Right ventricle myocardium inferior (tissue), 1 donor: ENCODE measurements at regions not wholly inside any gene's neighbourhood (a gene's known extent, or its start where the extent isn't known, plus 50 kb on each side); places are given as distances from the start of the nearest gene placed in this dataset.
A peak's percentile ranks its signal among the peaks of the same experiment; 100 is the strongest.

Experiments
- ATAC-seq: fragments of 200-7000 bp; cut with Tn5 transposase; one replicate; pipeline ENCODE4 v1.9.1; 2020; ENCODE audit warnings: mild to moderate bottlenecking, moderate library complexity
- DNase-seq: peaks from one replicate; pipeline ENCODE4 v3.0.0; 2021; ENCODE audit errors: missing footprints
- intact Hi-C: fragments of 100-400 bp; cut with DNase I; formaldehyde crosslinking; loops from one replicate; pipeline ENCODE4 v1.11.0; 2022
- donor health status: DM: no; HTN: yes; CAD: no; lungs with severe emphysema.

DNA sequence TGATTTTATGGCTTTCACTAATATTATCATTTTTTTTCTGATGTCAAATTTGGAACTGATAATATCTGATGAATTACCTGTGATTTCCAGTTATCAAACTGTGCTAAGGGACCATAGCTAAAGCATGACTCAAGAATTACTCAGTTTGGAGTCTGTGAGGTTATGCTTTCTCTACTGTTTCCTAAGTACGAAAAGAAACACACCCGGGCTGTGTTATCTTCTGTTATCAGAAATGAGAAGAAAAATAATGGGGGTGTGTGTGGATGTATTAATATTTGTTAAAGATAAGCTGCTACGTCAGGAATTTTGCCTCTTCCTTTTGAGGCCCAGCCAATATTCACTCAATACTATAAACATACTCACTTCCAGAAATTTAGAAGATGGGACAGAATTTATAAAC, 1401.9 kb upstream of the FLRT2 start:
- ATAC-seq (no peak), DNase-seq (no peak)
- intact Hi-C loops, result no loop called here

DNA sequence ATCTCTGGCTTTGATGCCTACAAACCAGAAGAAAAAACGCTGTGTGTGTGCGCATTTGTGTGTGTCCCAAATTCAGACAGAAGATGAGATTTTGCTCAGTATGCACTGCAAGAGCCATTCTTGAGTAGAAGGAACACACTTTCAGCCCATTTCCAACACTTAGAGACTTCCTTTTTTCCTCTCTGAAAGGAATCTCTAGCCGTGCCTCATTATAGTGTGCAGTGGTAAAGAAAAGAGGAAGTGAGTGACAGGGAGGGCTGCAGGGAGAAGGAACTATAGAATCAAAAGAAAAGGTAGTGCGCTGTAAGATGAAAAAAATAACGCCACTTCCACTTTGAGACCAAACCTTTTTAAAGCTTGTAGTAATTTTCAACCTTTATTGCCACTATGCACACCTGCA, 1400.9 kb upstream of the FLRT2 start:
- no peak for ATAC-seq
- intact Hi-C loops, result no loop called here
- DNase-seq, result no peak

DNA sequence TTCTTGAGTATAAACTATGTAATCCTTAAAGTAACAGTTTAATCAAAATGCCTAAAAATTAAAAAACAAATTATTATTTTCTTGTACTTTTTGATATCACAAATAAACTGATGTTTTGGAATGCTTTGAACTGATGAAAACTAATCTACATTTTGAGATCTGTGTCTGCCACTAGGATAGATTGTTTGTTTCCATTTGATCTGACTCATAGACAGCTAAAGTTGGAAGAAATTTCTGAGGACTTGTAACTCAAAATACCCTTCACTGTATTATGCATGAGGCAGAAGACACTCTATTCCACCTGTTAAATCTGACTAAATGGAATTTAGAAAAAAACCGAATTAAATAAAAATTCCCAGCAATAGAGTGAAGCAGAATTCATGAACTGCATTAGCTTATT, 1400.0 kb upstream of the FLRT2 start:
- no peak for DNase-seq
- ATAC-seq, result no peak
- intact Hi-C loops, result no loop called here

DNA sequence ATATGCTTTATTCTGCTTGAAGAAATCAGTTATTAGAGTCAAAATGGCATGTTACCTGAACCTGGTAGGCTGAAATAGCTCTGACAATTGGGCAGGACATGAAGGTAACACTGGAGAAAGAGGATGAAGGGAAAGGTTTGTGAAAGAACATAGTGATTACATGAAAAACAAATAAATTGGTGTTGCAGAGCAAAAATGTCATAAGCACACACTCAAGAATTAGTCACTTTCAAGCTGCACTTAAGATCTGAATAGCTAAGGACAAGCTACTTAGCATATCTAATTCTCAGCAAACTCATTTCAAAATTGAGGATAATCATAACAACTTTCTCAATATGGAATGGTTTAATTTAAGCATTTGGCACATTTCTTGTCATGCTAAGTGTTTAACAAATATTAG, 1398.0 kb upstream of the FLRT2 start:
- intact Hi-C loops, result no loop called here
- DNase-seq (no peak), ATAC-seq (no peak)

DNA sequence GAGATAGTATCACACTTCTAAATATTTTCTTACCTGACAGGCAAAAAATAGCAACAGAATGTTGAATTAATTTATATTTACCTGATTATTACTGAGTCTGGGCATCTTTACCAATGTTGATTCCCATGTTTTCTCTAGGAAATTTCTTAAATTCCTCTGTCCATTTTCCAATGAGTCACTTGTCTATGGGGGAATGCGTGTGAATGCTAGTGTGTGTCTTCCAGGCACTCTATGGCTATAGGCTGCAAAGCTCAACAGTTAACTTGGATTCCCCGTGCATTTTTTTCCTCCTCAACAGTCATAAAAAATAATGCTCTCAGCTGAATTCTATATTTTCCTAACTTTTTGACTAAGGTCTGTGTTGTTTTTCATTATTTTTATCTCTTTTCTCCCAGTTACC, 1385.8 kb upstream of the FLRT2 start:
- intact Hi-C loops, result no loop called here
- DNase-seq (no peak), ATAC-seq (no peak)

DNA sequence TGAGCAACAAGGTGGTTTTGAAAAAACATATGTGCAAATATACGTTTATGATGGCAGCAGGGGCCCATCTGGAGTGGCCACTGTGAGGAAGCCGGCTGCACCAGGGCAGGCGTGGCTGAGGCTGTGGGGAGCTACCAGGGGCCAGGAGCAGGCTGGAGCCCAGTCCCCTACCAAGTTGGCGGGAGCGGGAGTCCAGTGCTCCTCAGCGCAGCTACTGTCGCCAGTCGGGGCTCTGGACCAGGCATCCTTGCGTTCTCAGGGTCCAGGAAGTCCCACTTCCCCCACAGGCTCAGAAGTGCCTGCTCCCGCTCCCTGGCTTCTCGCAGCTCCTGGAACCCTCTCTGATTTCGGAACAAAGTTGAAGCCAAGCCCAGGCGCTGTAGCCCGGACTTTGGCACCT, 1377.5 kb upstream of the FLRT2 start:
- no peak for ATAC-seq
- intact Hi-C loops, result no loop called here
- DNase-seq, result no peak

DNA sequence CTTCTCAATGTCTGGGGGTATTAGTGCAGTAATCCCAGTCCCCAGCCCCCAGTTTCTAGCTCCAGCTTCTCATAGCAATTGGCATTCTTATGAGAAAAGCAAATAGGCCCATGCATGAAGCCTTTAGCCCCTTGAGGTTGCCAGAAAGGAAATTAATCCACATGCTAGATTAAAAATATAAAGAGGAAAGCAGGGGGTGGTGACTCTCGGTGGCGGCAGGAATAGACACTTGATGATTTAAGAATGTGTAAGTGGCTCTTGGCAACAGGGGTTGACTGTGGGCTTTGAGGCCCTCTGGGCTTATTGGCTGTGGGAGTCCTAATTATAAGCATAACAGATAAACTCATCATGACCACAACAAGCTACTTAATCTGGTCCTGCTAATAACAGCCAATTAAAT, 1367.3 kb upstream of the FLRT2 start:
- ATAC-seq, result peak; percentile 52
- no peak for DNase-seq
- intact Hi-C loops, result no loop called here

DNA sequence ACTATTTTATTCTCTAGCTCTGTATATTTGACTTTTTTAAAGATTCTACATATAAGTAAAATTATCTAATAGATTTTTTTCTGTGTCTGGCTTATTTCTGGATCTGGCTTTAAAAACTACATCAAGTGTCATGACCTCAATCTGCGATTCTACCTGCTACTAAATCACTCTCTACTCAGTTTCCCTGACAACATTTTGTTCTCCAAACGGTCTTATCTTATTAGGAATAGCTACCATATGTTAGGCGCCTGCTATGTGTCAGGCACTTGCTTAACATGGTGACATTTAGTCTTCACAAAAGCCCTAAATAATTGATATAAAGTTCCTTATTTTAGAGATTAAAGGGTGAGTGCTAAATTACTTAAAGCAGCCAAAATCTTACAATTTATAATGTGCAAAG, 1362.9 kb upstream of the FLRT2 start:
- ATAC-seq (no peak), DNase-seq (no peak)
- intact Hi-C loops, result no loop called here

DNA sequence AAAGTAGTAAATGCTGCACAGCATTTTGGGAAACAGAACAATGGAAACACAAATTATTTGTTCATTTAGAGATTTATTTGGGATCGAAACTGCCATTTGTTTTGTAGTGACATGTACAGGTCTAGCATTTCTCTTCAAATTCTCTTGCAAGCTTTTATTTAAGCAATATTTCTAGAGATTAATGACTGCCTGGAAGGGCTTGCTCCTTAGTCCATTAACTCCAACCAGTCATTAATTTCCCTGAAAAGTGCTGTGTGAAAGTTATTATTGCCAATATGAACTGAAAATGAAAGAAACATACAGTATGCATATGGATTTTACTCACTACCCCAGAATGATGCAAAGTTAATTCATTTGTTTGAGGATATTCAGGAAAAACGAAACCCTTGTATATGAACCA, 1349.6 kb upstream of the FLRT2 start:
- intact Hi-C loops, result no loop called here

DNA sequence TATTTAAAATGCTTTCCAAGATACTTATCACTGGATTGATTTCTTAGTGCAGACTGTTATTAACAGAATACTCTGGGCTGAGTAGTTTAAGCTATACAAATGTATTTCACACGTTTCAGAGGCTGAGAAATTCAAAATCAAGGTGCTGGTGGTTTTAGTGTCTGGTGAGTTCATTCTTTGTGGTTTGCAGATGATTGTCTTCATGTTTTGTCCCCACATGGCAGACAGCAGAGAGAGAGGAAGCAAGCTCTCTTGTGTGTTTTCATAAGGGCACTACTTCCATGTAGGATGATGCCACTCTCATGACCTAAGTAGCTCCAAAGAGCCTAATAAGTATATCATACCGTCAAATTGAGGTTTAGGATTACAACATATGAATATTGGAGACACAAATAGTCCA, 1348.9 kb upstream of the FLRT2 start:
- intact Hi-C loops, result no loop called here
- ATAC-seq, result no peak
- no peak for DNase-seq

More for the DNA sequence above, 1349.6 kb upstream of the FLRT2 start:
- DNase-seq (no peak), ATAC-seq (no peak)

DNA sequence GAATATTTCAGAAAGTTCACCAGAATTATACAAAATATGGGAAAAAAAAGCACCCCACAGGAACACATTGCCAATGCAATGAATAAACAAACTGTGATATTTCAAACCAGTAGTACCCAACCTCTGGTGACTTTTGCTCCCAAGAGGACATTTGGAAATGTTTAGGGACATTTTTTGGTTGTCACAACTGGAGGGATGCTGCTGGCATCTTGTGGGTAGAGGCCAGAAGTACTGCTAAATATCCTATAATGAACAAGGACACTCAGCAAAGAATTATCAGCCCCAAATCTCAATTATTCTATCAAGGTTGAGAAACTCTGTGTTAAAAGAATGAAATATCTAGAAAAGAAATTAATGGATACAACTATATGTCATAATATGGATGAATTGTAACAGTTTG, 1334.4 kb upstream of the FLRT2 start:
- DNase-seq, result no peak
- no peak for ATAC-seq
- intact Hi-C loops, result no loop called here

DNA sequence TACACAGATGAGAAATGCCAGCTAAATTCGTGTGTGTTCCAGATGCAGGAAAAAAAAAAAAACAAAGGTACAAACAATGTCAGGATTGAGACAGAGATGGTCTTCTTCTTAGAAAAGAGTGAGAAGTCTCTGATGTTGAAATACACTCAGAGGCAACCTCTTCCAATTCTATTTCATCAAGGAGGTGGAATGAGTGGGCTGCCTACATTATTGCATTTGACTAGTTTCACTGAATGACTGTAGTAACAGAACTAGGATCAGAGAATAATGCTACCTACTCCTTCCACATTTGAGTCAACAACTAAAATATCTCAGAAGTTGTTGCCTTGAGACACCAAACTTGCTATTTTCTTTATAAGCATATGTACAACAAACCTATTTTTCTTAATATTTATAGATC, 1332.2 kb upstream of the FLRT2 start:
- intact Hi-C loops, result no loop called here
- DNase-seq (no peak), ATAC-seq (no peak)

DNA sequence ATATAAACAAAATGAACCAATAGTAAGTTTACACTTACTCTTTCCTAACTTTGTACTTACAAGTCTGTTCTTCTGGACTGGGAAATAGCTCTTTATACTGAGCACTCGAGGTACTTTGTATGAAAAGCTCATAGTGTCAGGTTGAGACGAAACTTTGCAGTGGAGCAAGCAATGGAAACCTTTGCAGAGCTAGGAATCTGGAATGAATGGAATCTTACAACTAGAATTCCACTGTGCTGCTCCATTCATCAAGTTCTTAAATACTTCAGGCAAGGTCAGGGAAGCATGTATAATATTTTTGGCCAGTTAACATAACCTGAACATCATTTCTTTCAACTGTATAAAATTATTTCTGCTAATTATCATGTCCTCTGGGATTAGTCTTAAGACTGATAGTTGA, 1327.5 kb upstream of the FLRT2 start:
- DNase-seq, result no peak
- ATAC-seq, result no peak
- intact Hi-C loops, result no loop called here

DNA sequence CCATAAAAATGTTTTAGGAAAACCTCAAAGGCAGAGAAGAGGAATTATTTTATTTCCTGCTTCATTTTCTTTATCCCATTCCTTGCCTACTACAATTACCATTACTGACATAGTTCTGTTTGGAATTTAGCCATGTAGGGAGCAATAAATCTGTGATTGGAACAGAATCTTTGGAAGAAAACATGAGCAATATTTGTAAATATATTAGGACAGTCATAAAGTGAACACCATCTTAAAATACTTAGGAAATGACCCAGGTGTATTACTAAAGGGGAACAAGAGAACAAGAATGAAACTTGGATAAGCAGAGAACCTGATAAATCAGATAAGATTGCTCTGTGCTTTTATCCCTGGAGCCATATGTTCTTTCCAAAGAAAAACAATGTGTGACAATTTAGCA, 1326.0 kb upstream of the FLRT2 start:
- intact Hi-C loops, result no loop called here
- DNase-seq, result no peak
- ATAC-seq, result no peak

DNA sequence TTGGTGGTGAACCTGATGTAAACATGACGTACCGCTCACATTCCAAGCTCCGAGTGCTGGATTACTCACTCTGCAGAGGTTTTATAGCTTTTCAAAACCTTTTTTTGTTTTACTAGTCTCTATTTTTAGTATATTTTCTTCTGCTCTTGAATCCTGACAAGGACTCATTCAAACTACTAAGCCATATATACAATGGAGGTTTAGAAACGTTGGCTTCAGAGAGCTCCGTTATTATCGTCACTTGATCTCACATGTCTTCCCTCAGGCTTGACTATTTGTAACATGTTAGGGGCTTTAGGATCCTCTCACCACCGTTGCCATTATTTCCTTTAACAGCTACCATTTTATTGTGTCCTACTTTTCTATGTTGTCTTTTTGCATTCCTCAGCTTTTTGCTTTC, 1321.5 kb upstream of the FLRT2 start:
- DNase-seq (no peak), ATAC-seq (no peak)
- intact Hi-C loops, result no loop called here

DNA sequence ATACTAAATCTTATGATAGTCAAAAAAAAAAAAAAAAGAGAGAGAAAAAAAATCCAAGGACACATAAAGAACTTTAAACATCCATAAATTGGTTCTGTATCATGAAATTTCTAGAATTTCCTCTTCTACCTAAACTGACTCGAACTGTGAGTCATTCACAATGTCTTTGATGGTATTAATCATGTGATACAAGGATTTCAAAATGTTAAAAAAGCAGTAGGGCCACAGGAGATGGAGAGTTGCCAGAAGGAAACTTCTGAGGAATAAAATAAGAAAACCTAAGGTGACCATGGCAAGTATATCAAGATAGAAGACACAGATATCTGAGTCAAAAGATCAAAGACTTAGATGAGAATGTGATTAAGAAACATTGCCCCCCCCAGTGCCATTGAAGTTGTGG, 1320.9 kb upstream of the FLRT2 start:
- intact Hi-C loops, result no loop called here
- DNase-seq (no peak), ATAC-seq (no peak)

DNA sequence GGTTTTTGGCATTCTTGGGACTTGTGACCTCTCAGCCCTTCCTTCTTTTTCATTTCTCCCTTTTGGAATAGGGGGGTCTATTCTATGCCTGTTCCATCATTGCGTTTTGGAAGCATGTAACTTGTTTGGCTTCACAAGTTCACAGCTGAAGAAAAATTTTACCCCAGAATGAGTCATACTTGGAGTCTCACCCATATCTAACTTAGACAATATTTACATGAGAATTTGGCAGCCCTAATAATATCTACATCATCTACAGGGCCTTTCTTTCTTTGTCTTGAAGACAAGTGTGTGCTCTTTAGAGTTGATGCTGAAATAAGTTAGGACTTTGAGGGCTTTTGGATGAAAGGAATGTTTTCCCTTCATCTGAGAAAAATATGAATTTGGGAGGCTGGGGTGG, 1312.9 kb upstream of the FLRT2 start:
- ATAC-seq, result no peak
- no peak for DNase-seq
- intact Hi-C loops, result no loop called here

DNA sequence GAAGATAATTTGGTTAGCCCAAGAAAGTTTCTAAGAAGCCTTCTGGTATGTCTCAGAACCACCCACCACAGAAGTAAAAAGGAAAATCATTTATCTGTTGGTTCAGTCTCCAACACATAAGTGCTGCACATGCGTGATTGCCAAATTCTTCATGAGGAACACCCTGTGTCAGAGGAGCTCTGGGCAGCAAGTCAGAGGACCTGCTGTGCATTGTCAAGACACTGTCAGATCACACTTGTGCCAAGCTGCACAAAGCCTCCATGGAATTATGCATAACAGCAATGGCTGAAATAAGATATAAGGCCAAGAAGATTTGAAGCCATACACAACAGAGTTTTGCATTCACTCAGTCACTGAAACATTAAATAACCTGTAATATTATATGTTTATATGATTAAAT, 1304.7 kb upstream of the FLRT2 start:
- intact Hi-C loops, result no loop called here
- DNase-seq, result peak; percentile 83
- peak; percentile 99 for ATAC-seq

DNA sequence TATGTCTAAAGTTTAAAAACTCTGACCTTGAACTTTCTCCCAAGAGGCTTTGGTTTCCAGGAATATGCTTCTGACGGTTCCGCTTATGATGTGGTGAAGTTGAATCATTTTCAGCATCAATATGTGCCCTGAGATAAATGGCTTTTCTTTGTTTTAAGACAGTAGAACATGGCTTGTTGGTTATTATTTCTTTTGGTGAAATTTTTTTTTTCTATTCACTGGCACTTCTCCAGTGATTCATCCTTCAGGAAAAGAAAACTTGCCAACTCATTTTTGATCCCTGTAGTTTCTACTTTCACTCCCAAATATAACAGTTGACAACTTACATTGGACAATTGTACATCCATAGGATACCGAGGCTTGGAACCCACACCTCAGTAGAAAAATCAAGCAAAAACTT, 1301.2 kb upstream of the FLRT2 start:
- no peak for DNase-seq
- no peak for ATAC-seq
- intact Hi-C loops, result no loop called here

DNA sequence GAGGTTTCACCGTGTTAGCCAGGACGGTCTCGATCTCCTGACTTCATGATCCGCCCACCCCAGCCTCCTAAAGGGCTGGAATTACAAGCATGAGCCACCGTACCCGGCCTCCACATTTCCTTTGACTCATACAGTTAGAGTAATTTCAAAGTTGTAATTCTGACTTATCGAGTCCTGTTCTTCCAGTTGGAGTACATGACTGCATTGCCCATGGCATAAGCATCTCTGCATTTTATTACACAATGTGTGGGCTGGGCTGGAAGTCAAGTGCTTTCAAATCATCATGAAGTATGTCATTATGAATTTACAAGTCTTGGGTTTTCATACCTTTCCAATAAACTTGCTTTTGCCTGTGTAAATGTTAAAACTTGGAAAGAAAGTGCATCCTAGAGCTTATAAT, 1295.7 kb upstream of the FLRT2 start:
- no peak for DNase-seq
- no peak for ATAC-seq
- intact Hi-C loops, result no loop called here

DNA sequence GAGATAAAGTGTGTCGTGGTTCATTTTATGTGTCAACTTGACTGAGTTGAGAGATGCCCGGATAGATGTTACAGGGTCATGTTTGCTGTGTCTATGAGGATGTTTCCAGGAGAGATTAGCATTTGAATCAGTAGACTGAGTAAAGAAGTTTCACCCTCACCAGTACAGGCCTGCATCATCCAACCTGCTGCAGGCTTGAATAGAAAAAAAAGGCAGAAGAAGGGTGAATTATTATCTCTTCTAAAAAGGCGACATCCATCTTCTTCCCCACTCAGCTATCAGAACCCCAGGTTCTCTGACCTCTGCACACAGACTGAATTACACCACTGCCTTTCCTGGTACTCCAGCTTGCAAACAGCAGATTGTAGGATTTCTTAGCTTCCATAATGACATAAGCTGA, 1293.7 kb upstream of the FLRT2 start:
- ATAC-seq, result no peak
- no peak for DNase-seq
- intact Hi-C loops, result no loop called here

DNA sequence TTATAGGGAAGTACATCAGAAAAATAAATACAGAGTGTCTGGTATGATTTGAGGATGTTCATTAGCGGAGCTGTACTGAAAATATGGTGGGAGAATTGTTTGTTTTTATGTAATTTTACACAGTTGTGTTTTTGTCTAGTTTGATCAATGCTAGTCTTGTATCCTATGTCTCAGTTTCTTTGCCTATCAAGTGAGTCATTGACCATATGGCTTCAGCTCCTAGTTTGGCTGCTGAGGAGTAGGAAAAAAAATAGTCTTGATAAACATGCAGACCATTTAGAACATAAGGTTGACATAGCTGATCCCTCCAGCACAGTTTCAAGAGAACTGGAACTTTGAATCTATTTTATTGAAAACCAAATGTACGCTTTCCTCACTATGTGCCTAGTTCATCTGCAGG, 1292.1 kb upstream of the FLRT2 start:
- intact Hi-C loops, result no loop called here
- ATAC-seq (no peak), DNase-seq (no peak)
